Neural progenitor cell (in vitro differentiated cells): ENCODE measurements at regions not wholly inside any gene's neighbourhood (a gene's known extent, or its start where the extent isn't known, plus 50 kb on each side); places are given as distances from the start of the nearest gene placed in this dataset.

ENCODE experiments used
- CTCF ChIP-seq: fragments of 200-600 bp; sonication (generic); IDR thresholded peaks from 2 replicates; pipeline ENCODE4 v1.5.1; 2017; ENCODE audit warnings: antibody characterized with exemption, mild to moderate bottlenecking
- EZH2 ChIP-seq: fragments of 200-600 bp; sonication (generic); IDR thresholded peaks from 2 replicates; pipeline ENCODE4 v1.6.1; 2017; ENCODE audit warnings: antibody characterized with exemption, mild to moderate bottlenecking, moderate library complexity
- EZH2phosphoT487 ChIP-seq: fragments of 200-600 bp; sonication (generic); IDR thresholded peaks from 2 replicates; pipeline ENCODE4 v1.6.1; 2017; ENCODE audit warnings: antibody characterized with exemption

GRCh38 chr16:66159987-66160386, 206.5 kb upstream of the CDH5 start:
- TF ChIP-seq EZH2 (no peak), CTCF (peak; percentile 15), EZH2phosphoT487 (no peak)
